ENCODE measurements at regions not wholly inside any gene's neighbourhood (a gene's known extent, or its start where the extent isn't known, plus 50 kb on each side); places are given as distances from the start of the nearest gene placed in this dataset.

- no peak overlapping the region for H3K4me3 ChIP-seq (ENCODE audit: control insufficient read depth, low read depth, low read length)
- no peak for DNase-seq (ENCODE audit: low read depth)
- TF ChIP-seq CTCF (IDR thresholded peaks at IDR 0.05; ENCODE audit: control insufficient read depth, insufficient read depth, low read depth, low read length, missing control alignments), result peak; percentile 28
Observed at GRCh38 chr14:88929656-88930436, 105.4 kb downstream of the TTC8 start.

- no peak overlapping the region for H3K4me3 ChIP-seq (ENCODE audit: control insufficient read depth, low read depth, low read length)
- no peak for DNase-seq (ENCODE audit: low read depth)
- TF ChIP-seq CTCF (IDR thresholded peaks at IDR 0.05; ENCODE audit: control insufficient read depth, insufficient read depth, low read depth, low read length, missing control alignments), result no peak
Observed at GRCh38 chr14:88931321-88932110, 107.1 kb downstream of the TTC8 start.

GRCh38 chr14:88933191-88933590, 108.7 kb downstream of the TTC8 start:
- DNase-seq (ENCODE audit: low read depth), result no peak
- no peak for TF ChIP-seq CTCF (IDR thresholded peaks at IDR 0.05; ENCODE audit: control insufficient read depth, insufficient read depth, low read depth, low read length, missing control alignments)
- H3K4me3 ChIP-seq (ENCODE audit: control insufficient read depth, low read depth, low read length), result no peak overlapping the region

GRCh38 chr14:88934351-88934806, 109.9 kb downstream of the TTC8 start:
- TF ChIP-seq CTCF (IDR thresholded peaks at IDR 0.05; ENCODE audit: control insufficient read depth, insufficient read depth, low read depth, low read length, missing control alignments), result no peak
- no peak for DNase-seq (ENCODE audit: low read depth)
- no peak overlapping the region for H3K4me3 ChIP-seq (ENCODE audit: control insufficient read depth, low read depth, low read length)

GRCh38 chr14:88935083-88935482, 110.6 kb downstream of the TTC8 start:
- TF ChIP-seq CTCF (IDR thresholded peaks at IDR 0.05; ENCODE audit: control insufficient read depth, insufficient read depth, low read depth, low read length, missing control alignments), result no peak
- DNase-seq (ENCODE audit: low read depth), result no peak
- no peak overlapping the region for H3K4me3 ChIP-seq (ENCODE audit: control insufficient read depth, low read depth, low read length)

- DNase-seq (ENCODE audit: low read depth), result no peak
- H3K4me3 ChIP-seq (ENCODE audit: control insufficient read depth, low read depth, low read length), result no peak overlapping the region
- TF ChIP-seq CTCF (IDR thresholded peaks at IDR 0.05; ENCODE audit: control insufficient read depth, insufficient read depth, low read depth, low read length, missing control alignments), result no peak
Observed at GRCh38 chr14:88937706-88938105, 113.3 kb downstream of the TTC8 start.

All from AG09309 (cell line).